CD14-positive monocyte (primary cell): ENCODE measurements at regions not wholly inside any gene's neighbourhood (a gene's known extent, or its start where the extent isn't known, plus 50 kb on each side); places are given as distances from the start of the nearest gene placed in this dataset.
A peak's percentile ranks its signal among the peaks of the same experiment; 100 is the strongest.

Experiments used
- DNase-seq, 3 donors: peaks; one replicate each; pipeline ENCODE4 v3.0.0-alpha.2; 2011 to 2022
- H2AFZ ChIP-seq: 2 replicates; pipeline ENCODE4 v1.6.0; 2012; ENCODE audit warnings: mild to moderate bottlenecking, low read depth, low read length, inconsistent platforms; ENCODE audit not compliant: insufficient read depth, poor library complexity, severe bottlenecking
- H3K27ac ChIP-seq, 2 donors: 1 replicate in 1 of 2; 2 replicates in 1 of 2; pipeline ENCODE4 v1.5.1; 2012 to 2013; ENCODE audit warnings: low read length in 2 of 2, control low read depth in 1 of 2, inconsistent platforms in 1 of 2, low read depth in 1 of 2, mild to moderate bottlenecking in 1 of 2
- H3K27me3 ChIP-seq, 2 donors: one replicate each; pipeline versions ENCODE4 v1.6.0 to v1.6.1; 2011 to 2013; ENCODE audit warnings: low read length in 2 of 2; ENCODE audit not compliant: control insufficient read depth in 2 of 2, insufficient read depth in 2 of 2
- H3K36me3 ChIP-seq, 2 donors: replicated peaks in 1 of 2; 1 replicate in 1 of 2; 2 replicates in 1 of 2; pipeline versions ENCODE4 v1.5.1 to v1.6.1; 2012 to 2013; ENCODE audit warnings: low read length in 2 of 2, control low read depth in 1 of 2, inconsistent platforms in 1 of 2, mild to moderate bottlenecking in 1 of 2; ENCODE audit not compliant: insufficient read depth in 2 of 2, control insufficient read depth in 1 of 2
- H3K4me1 ChIP-seq, 2 donors: 1 replicate in 1 of 2; 2 replicates in 1 of 2; pipeline versions ENCODE4 v1.5.1 to v1.6.1; 2012 to 2013; ENCODE audit warnings: low read length in 2 of 2, control low read depth in 1 of 2, inconsistent platforms in 1 of 2, mild to moderate bottlenecking in 1 of 2, moderate library complexity in 1 of 2; ENCODE audit not compliant: insufficient read depth in 2 of 2, control insufficient read depth in 1 of 2
- H3K4me2 ChIP-seq: replicated peaks from 2 replicates; pipeline ENCODE3; 2012; ENCODE audit warnings: low read length, moderate library complexity, mild to moderate bottlenecking; ENCODE audit not compliant: poor library complexity, severe bottlenecking; ENCODE audit errors: extremely low read depth
- H3K4me3 ChIP-seq, 3 experiments: fragments of 200-600 bp in 1 of 3; sonication (generic) in 1 of 3; replicated peaks in 1 of 3; 1 replicate in 2 of 3; 2 replicates in 1 of 3; pipeline ENCODE4 v1.5.1; 2011 to 2013; ENCODE audit warnings: low read length in 3 of 3, mild to moderate bottlenecking in 3 of 3, control low read depth in 2 of 3, low read depth in 2 of 3, inconsistent platforms in 1 of 3, moderate library complexity in 1 of 3
- H3K79me2 ChIP-seq: 2 replicates; pipeline ENCODE4 v1.6.0; 2012; ENCODE audit warnings: mild to moderate bottlenecking, control low read depth, inconsistent platforms, low read length, moderate library complexity; ENCODE audit not compliant: insufficient read depth
- H3K9ac ChIP-seq: 2 replicates; pipeline ENCODE4 v1.6.0; 2017; ENCODE audit warnings: low read length, mild to moderate bottlenecking; ENCODE audit not compliant: insufficient read depth, poor library complexity, severe bottlenecking
- H3K9me3 ChIP-seq, 2 donors: replicated peaks in 1 of 2; 1 replicate in 1 of 2; 2 replicates in 1 of 2; pipeline versions ENCODE4 v1.5.1 to v1.6.1; 2012 to 2013; ENCODE audit warnings: low read length in 2 of 2, control low read depth in 1 of 2; ENCODE audit not compliant: control insufficient read depth in 1 of 2, insufficient read depth in 1 of 2
- H4K20me1 ChIP-seq: 2 replicates; pipeline ENCODE4 v1.6.0; 2012; ENCODE audit warnings: mild to moderate bottlenecking, low read length, control low read depth, moderate library complexity; ENCODE audit not compliant: insufficient read depth
- H3K27ac Mint-ChIP-seq, 7 donors: one replicate each; pipeline ENCODE4 v1.8.0; 2020; ENCODE audit warnings: mild to moderate bottlenecking in 7 of 7, mixed read lengths in 7 of 7, moderate library complexity in 6 of 7, inconsistent platforms in 2 of 7
- H3K27me3 Mint-ChIP-seq, 3 donors: one replicate each; pipeline ENCODE4 v1.8.0; 2021 to 2022; ENCODE audit warnings: low read depth in 3 of 3, mild to moderate bottlenecking in 3 of 3, mixed read lengths in 3 of 3, moderate library complexity in 3 of 3, inconsistent platforms in 1 of 3
- H3K36me3 Mint-ChIP-seq, 2 donors: one replicate each; pipeline ENCODE4 v1.8.0; 2020; ENCODE audit warnings: mixed read lengths in 2 of 2, inconsistent platforms in 1 of 2, mild to moderate bottlenecking in 1 of 2
- H3K4me1 Mint-ChIP-seq: one replicate; pipeline ENCODE4 v1.8.0; 2020; ENCODE audit warnings: mild to moderate bottlenecking, mixed read lengths
- H3K4me3 Mint-ChIP-seq, 2 donors: one replicate each; pipeline ENCODE4 v1.8.0; 2020; ENCODE audit warnings: mild to moderate bottlenecking in 2 of 2, mixed read lengths in 2 of 2, moderate library complexity in 1 of 2
- H3K9me3 Mint-ChIP-seq, 7 donors: one replicate each; pipeline ENCODE4 v1.8.0; 2020 to 2022; ENCODE audit warnings: mixed read lengths in 7 of 7, mild to moderate bottlenecking in 6 of 7, moderate library complexity in 6 of 7, inconsistent platforms in 2 of 7
- CTCF ChIP-seq: fragments of 200-600 bp; IDR thresholded peaks from one replicate; pipeline ENCODE4 v1.8.0; 2022; ENCODE audit warnings: antibody characterized with exemption, mild to moderate bottlenecking
- WGBS: methylation state at CpG from one replicate; pipeline ENCODE4 v1.1.5; 2013; ENCODE audit warnings: missing lambda C conversion rate; ENCODE audit not compliant: insufficient coverage; 5-methylcytosine and 5-hydroxymethylcytosine counted together
- intact Hi-C, 2 donors: fragments of 100-400 bp; cut with micrococcal nuclease; formaldehyde crosslinking; loops; one replicate each; pipeline versions ENCODE4 v1.15.0 to v1.15.1; 2023

DNA sequence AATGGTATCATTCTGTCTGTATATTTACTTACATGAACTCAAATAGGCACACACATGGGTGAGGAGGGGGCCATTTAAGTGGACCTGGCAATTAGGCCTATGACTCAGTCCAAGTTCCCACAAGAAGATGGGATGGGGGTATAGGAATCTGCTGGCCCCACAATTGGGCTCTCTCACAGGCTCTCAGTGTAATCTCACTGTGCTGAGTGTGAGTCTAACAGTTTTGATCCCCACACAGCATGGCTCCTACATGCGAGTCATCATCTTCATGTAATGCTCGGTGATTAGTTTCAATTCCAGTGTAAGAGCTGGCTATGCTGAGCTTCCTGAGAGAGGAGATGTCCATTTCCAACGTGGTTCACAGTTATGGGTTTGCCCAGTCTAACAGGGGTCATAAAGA lies 114.0 kb downstream of the GATA6 start:
- Mint-ChIP-seq H3K4me1 (peaks cover 34% of the 10 kb centered on the region), H3K27me3 (peaks cover 0 to 2% (median 0%) of the 10 kb centered on the region in 3 donors), H3K9me3 (peaks cover 0 to 12% (median 5%) of the 10 kb centered on the region in 7 donors), H3K4me3 (no peak overlapping the region), H3K27ac (peak overlapping the region in 6 of 7 donors; percentile 11 to 92 (median 81)), H3K36me3 (peaks cover 0 to 3% of the 10 kb centered on the region in 2 donors)
- H3K79me2 ChIP-seq: no peaks in the 10 kb centered on the region
- no peak overlapping the region for H3K4me2 ChIP-seq
- peak in 2 of 3 donors; percentile 18 to 51 for DNase-seq
- no peaks in the 10 kb centered on the region for H4K20me1 ChIP-seq
- no peaks in the 10 kb centered on the region for H3K36me3 ChIP-seq
- no peak overlapping the region for H2AFZ ChIP-seq
- H3K27me3 ChIP-seq: no peaks in the 10 kb centered on the region
- intact Hi-C loops: no loop called here
- H3K9me3 ChIP-seq: no peaks in the 10 kb centered on the region
- no peak for TF ChIP-seq CTCF
- 50% methylated on average over 1 of the region's 3 CpGs for WGBS
- peaks cover 32 to 35% of the 10 kb centered on the region in 2 donors for H3K4me1 ChIP-seq
- no peak overlapping the region for H3K9ac ChIP-seq
- peak overlapping the region in 1 of 2 donors; percentile 44 for H3K27ac ChIP-seq
- no peak overlapping the region for H3K4me3 ChIP-seq

- H3K36me3 ChIP-seq: no peaks in the 10 kb centered on the region
- peaks cover 0 to 10% (median 5%) of the 10 kb centered on the region in 7 donors for H3K9me3 Mint-ChIP-seq
- peaks cover 32 to 35% of the 10 kb centered on the region in 2 donors for H3K4me1 ChIP-seq
- intact Hi-C loops: no loop called here
- H3K27me3 Mint-ChIP-seq: peaks cover 0 to 2% (median 0%) of the 10 kb centered on the region in 3 donors
- H3K27me3 ChIP-seq: no peaks in the 10 kb centered on the region
- peak overlapping the region in 1 of 2 donors; percentile 44 for H3K27ac ChIP-seq
- H3K9me3 ChIP-seq: no peaks in the 10 kb centered on the region
- no peak overlapping the region for H3K4me3 Mint-ChIP-seq
- peaks cover 0 to 3% of the 10 kb centered on the region in 2 donors for H3K36me3 Mint-ChIP-seq
- H3K4me2 ChIP-seq: no peak overlapping the region
- no peaks in the 10 kb centered on the region for H4K20me1 ChIP-seq
- no peak overlapping the region for H2AFZ ChIP-seq
- no peak for TF ChIP-seq CTCF
- H3K79me2 ChIP-seq: no peaks in the 10 kb centered on the region
- no peak overlapping the region for H3K9ac ChIP-seq
- peak in 1 of 3 donors; percentile 14 for DNase-seq
- peak overlapping the region; percentile 21 to 92 (median 79) for H3K27ac Mint-ChIP-seq
- peaks cover 34% of the 10 kb centered on the region for H3K4me1 Mint-ChIP-seq
- H3K4me3 ChIP-seq: no peak overlapping the region
These were observed 113.7 kb downstream of the GATA6 start for GRCh38 chr18:22283116-22283395.
